MM.1S (cell line): ENCODE measurements at regions not wholly inside any gene's neighbourhood (a gene's known extent, or its start where the extent isn't known, plus 50 kb on each side); places are given as distances from the start of the nearest gene placed in this dataset.

Experiments used
- DNase-seq: peaks from one replicate; pipeline ENCODE4 v3.0.0-alpha.2; 2015
- H2AFZ ChIP-seq: fragments of 300-600 bp; sonication (generic); 2 replicates; pipeline ENCODE4 v1.6.0; 2016; ENCODE audit warnings: antibody characterized with exemption, low read length
- H3F3A ChIP-seq: fragments of 300-600 bp; sonication (generic); 2 replicates; pipeline ENCODE4 v1.6.1; 2016; ENCODE audit warnings: mild to moderate bottlenecking, antibody characterized with exemption, low read length, moderate library complexity, mixed read lengths; ENCODE audit not compliant: insufficient read depth
- H3K27ac ChIP-seq: fragments of 300-600 bp; sonication (generic); 2 replicates; pipeline ENCODE4 v1.5.1; 2016; ENCODE audit warnings: mild to moderate bottlenecking, low read length
- H3K27me3 ChIP-seq: fragments of 300-600 bp; sonication (generic); replicated peaks from 2 replicates; pipeline ENCODE4 v1.6.0; 2016; ENCODE audit warnings: low read length; ENCODE audit not compliant: insufficient read depth
- H3K36me3 ChIP-seq: fragments of 300-600 bp; sonication (generic); replicated peaks from 2 replicates; pipeline ENCODE4 v1.6.1; 2016; ENCODE audit warnings: mild to moderate bottlenecking, low read length, mixed read lengths; ENCODE audit not compliant: insufficient read depth
- H3K4me1 ChIP-seq: fragments of 300-600 bp; sonication (generic); 2 replicates; pipeline ENCODE4 v1.6.1; 2016; ENCODE audit warnings: low read length, mixed read lengths
- H3K4me2 ChIP-seq: fragments of 300-600 bp; sonication (generic); 2 replicates; pipeline ENCODE4 v1.6.0; 2016; ENCODE audit warnings: low read depth, low read length
- H3K4me3 ChIP-seq: fragments of 300-600 bp; sonication (generic); 2 replicates; pipeline ENCODE4 v1.5.1; 2016; ENCODE audit warnings: low read length, mixed read lengths
- H3K79me2 ChIP-seq: fragments of 300-600 bp; sonication (generic); 2 replicates; pipeline ENCODE4 v1.6.1; 2016; ENCODE audit warnings: mixed run types, low read length, mixed read lengths
- H3K9ac ChIP-seq: fragments of 300-600 bp; sonication (generic); 2 replicates; pipeline ENCODE4 v1.6.1; 2016; ENCODE audit warnings: low read length, mixed read lengths
- H3K9me2 ChIP-seq: fragments of 300-600 bp; sonication (generic); replicated peaks from 2 replicates; pipeline ENCODE4 v1.6.1; 2016; ENCODE audit warnings: mild to moderate bottlenecking, low read length, mixed read lengths; ENCODE audit not compliant: insufficient read depth
- H3K9me3 ChIP-seq: fragments of 300-600 bp; sonication (generic); replicated peaks from 2 replicates; pipeline ENCODE4 v1.6.1; 2016; ENCODE audit warnings: mild to moderate bottlenecking, low read length, mixed read lengths; ENCODE audit not compliant: insufficient read depth
- H4K20me1 ChIP-seq: fragments of 300-600 bp; sonication (generic); 2 replicates; pipeline ENCODE4 v1.6.1; 2016; ENCODE audit warnings: mild to moderate bottlenecking, low read length, moderate library complexity, mixed read lengths; ENCODE audit not compliant: insufficient read depth
- CTCF ChIP-seq: fragments of 300-600 bp; sonication (generic); IDR thresholded peaks from 2 replicates; pipeline ENCODE4 v1.5.1; 2016; ENCODE audit warnings: antibody characterized with exemption, low read length, mixed read lengths
- EZH2 ChIP-seq: fragments of 300-600 bp; sonication (generic); optimal IDR thresholded peaks from 2 replicates; pipeline ENCODE3; 2017; ENCODE audit warnings: low read depth, mild to moderate bottlenecking, antibody characterized with exemption, low read length, mixed read lengths
- EZH2phosphoT487 ChIP-seq: fragments of 300-600 bp; sonication (generic); IDR thresholded peaks from 2 replicates; pipeline ENCODE4 v1.6.1; 2018; ENCODE audit warnings: antibody characterized with exemption, low read length

GRCh38 chr18:55090564-55091188 lies 131.4 kb upstream of the CCDC68 start:
- no peaks in the 10 kb centered on the region for H4K20me1 ChIP-seq
- no peaks in the 10 kb centered on the region for H3K36me3 ChIP-seq
- no peak for DNase-seq
- TF ChIP-seq CTCF (no peak), EZH2phosphoT487 (no peak)
- H3K9me3 ChIP-seq = no peaks in the 10 kb centered on the region
- no peak overlapping the region for H3K4me3 ChIP-seq
- H3K27ac ChIP-seq = no peak overlapping the region
- H3K4me2 ChIP-seq = no peak overlapping the region
- H3F3A ChIP-seq = no peaks in the 10 kb centered on the region
- no peaks in the 10 kb centered on the region for H3K79me2 ChIP-seq
- no peak overlapping the region for H3K9ac ChIP-seq
- H2AFZ ChIP-seq = no peak overlapping the region
- no peaks in the 10 kb centered on the region for H3K9me2 ChIP-seq
- no peaks in the 10 kb centered on the region for H3K27me3 ChIP-seq
- no peaks in the 10 kb centered on the region for H3K4me1 ChIP-seq

- TF ChIP-seq CTCF = no peak
- TF ChIP-seq EZH2phosphoT487 = no peak
- TF ChIP-seq EZH2 = no peak
These were observed 130.3 kb upstream of the CCDC68 start for GRCh38 chr18:55089610-55090009.

GRCh38 chr18:55088561-55088960 lies 129.3 kb upstream of the CCDC68 start:
- no peak for DNase-seq
- no peak overlapping the region for H3K4me3 ChIP-seq
- H3K9ac ChIP-seq = no peak overlapping the region
- H3K4me2 ChIP-seq = no peak overlapping the region
- no peaks in the 10 kb centered on the region for H3K9me2 ChIP-seq
- no peaks in the 10 kb centered on the region for H3K27me3 ChIP-seq
- no peaks in the 10 kb centered on the region for H3K36me3 ChIP-seq
- H3K9me3 ChIP-seq = no peaks in the 10 kb centered on the region
- H4K20me1 ChIP-seq = no peaks in the 10 kb centered on the region
- H3K27ac ChIP-seq = no peak overlapping the region
- no peak overlapping the region for H2AFZ ChIP-seq
- no peaks in the 10 kb centered on the region for H3K79me2 ChIP-seq
- no peaks in the 10 kb centered on the region for H3F3A ChIP-seq
- no peaks in the 10 kb centered on the region for H3K4me1 ChIP-seq
- TF ChIP-seq EZH2 (no peak), CTCF (no peak), EZH2phosphoT487 (no peak)

More at GRCh38 chr18:55089610-55090009, 130.3 kb upstream of the CCDC68 start:
- Histone ChIP-seq H3K36me3 (no peaks in the 10 kb centered on the region), H3K9me3 (no peaks in the 10 kb centered on the region), H3K27me3 (no peaks in the 10 kb centered on the region), H2AFZ (no peak overlapping the region), H3K79me2 (no peaks in the 10 kb centered on the region), H3K4me1 (no peaks in the 10 kb centered on the region), H4K20me1 (no peaks in the 10 kb centered on the region), H3K9me2 (no peaks in the 10 kb centered on the region), H3K4me3 (no peak overlapping the region), H3K4me2 (no peak overlapping the region), H3K9ac (no peak overlapping the region), H3F3A (no peaks in the 10 kb centered on the region), H3K27ac (no peak overlapping the region)
- no peak for DNase-seq
